Astrocyte (in vitro differentiated cells and primary cell): ENCODE measurements at regions not wholly inside any gene's neighbourhood (a gene's known extent, or its start where the extent isn't known, plus 50 kb on each side); places are given as distances from the start of the nearest gene placed in this dataset.
A peak's percentile ranks its signal among the peaks of the same experiment; 100 is the strongest.

ENCODE experiments used
- DNase-seq: peaks from one replicate; pipeline ENCODE4 v3.0.0-alpha.2; 2010; ENCODE audit warnings: low read depth
- FAIRE-seq: peaks from 2 replicates; lab custom pipeline; 2011; peaks lifted over from hg19 to GRCh38; lab: Jason Lieb, UNC
- H2AFZ ChIP-seq: 2 replicates; pipeline ENCODE4 v1.6.0; 2012; ENCODE audit warnings: low read depth, low read length, inconsistent platforms
- H3K27ac ChIP-seq: 2 replicates; pipeline ENCODE4 v1.5.1; 2011; ENCODE audit warnings: low read depth, low read length, inconsistent platforms
- H3K27me3 ChIP-seq: 2 replicates; pipeline ENCODE4 v1.6.0; 2011; ENCODE audit warnings: low read length, inconsistent platforms; ENCODE audit not compliant: insufficient read depth
- H3K36me3 ChIP-seq: 2 replicates; pipeline ENCODE4 v1.5.1; 2011; ENCODE audit warnings: low read length, inconsistent platforms; ENCODE audit not compliant: insufficient read depth
- H3K4me1 ChIP-seq: 2 replicates; pipeline ENCODE4 v1.5.1; 2011; ENCODE audit warnings: low read length, inconsistent platforms; ENCODE audit not compliant: insufficient read depth
- H3K4me2 ChIP-seq: 2 replicates; pipeline ENCODE4 v1.6.0; 2012; ENCODE audit warnings: low read length, inconsistent platforms
- H3K4me3 ChIP-seq: 2 replicates; pipeline ENCODE4 v1.5.1; 2011; ENCODE audit warnings: low read depth, mild to moderate bottlenecking, low read length, inconsistent platforms; ENCODE audit not compliant: insufficient read depth
- H3K79me2 ChIP-seq: 2 replicates; pipeline ENCODE4 v1.6.0; 2012; ENCODE audit warnings: mild to moderate bottlenecking, low read length, inconsistent platforms; ENCODE audit not compliant: insufficient read depth
- H3K9ac ChIP-seq: 2 replicates; pipeline ENCODE4 v1.6.0; 2012; ENCODE audit warnings: mild to moderate bottlenecking, low read length, inconsistent platforms
- H3K9me3 ChIP-seq: 2 replicates; pipeline ENCODE4 v1.5.1; 2012; ENCODE audit warnings: low read depth, mild to moderate bottlenecking, low read length, inconsistent platforms; ENCODE audit not compliant: insufficient read depth
- H4K20me1 ChIP-seq: 2 replicates; pipeline ENCODE4 v1.6.0; 2012; ENCODE audit warnings: low read length, inconsistent platforms; ENCODE audit not compliant: insufficient read depth
- H3K27ac Mint-ChIP-seq: one replicate; pipeline ENCODE4 v1.8.0; 2021; ENCODE audit warnings: mild to moderate bottlenecking, mixed read lengths; ENCODE audit not compliant: unreplicated experiment
- H3K27me3 Mint-ChIP-seq: one replicate; pipeline ENCODE4 v1.8.0; 2021; ENCODE audit warnings: low read depth, mixed read lengths; ENCODE audit not compliant: unreplicated experiment
- H3K36me3 Mint-ChIP-seq: one replicate; pipeline ENCODE4 v1.8.0; 2021; ENCODE audit warnings: low read depth, mixed read lengths; ENCODE audit not compliant: unreplicated experiment
- H3K4me1 Mint-ChIP-seq: one replicate; pipeline ENCODE4 v1.8.0; 2021; ENCODE audit warnings: low read depth, mixed read lengths; ENCODE audit not compliant: unreplicated experiment
- H3K4me3 Mint-ChIP-seq: one replicate; pipeline ENCODE4 v1.8.0; 2021; ENCODE audit warnings: mild to moderate bottlenecking, moderate library complexity, mixed read lengths; ENCODE audit not compliant: unreplicated experiment
- H3K9me3 Mint-ChIP-seq: one replicate; pipeline ENCODE4 v1.8.0; 2021; ENCODE audit warnings: mild to moderate bottlenecking, mixed read lengths; ENCODE audit not compliant: unreplicated experiment
- CTCF ChIP-seq: IDR thresholded peaks from 2 replicates; pipeline ENCODE4 v1.5.1; 2011; ENCODE audit warnings: low read depth, mild to moderate bottlenecking, inconsistent platforms, low read length, moderate library complexity; ENCODE audit not compliant: insufficient read depth
- EZH2 ChIP-seq: IDR thresholded peaks from 2 replicates; pipeline ENCODE4 v1.6.1; 2012; ENCODE audit warnings: mild to moderate bottlenecking, low read length, inconsistent platforms; ENCODE audit not compliant: insufficient read depth

GRCh38 chr18:68548904-68549870, 165.7 kb downstream of the TMX3 start:
- Mint-ChIP-seq H3K9me3 (peaks cover 2% of the 10 kb centered on the region), H3K36me3 (no peaks in the 10 kb centered on the region), H3K27me3 (no peaks in the 10 kb centered on the region), H3K4me1 (peaks cover 1% of the 10 kb centered on the region), H3K27ac (no peak overlapping the region), H3K4me3 (no peak overlapping the region)
- Histone ChIP-seq H3K27me3 (no peaks in the 10 kb centered on the region), H3K79me2 (no peaks in the 10 kb centered on the region), H3K27ac (no peak overlapping the region), H3K9me3 (no peaks in the 10 kb centered on the region), H3K36me3 (no peaks in the 10 kb centered on the region), H3K4me2 (no peak overlapping the region), H3K9ac (no peak overlapping the region), H4K20me1 (no peaks in the 10 kb centered on the region), H3K4me3 (no peak overlapping the region), H3K4me1 (no peaks in the 10 kb centered on the region), H2AFZ (no peak overlapping the region)
- FAIRE-seq (no peak), DNase-seq (peak; percentile 58)
- no peak for TF ChIP-seq CTCF
- no peak for TF ChIP-seq EZH2

- H4K20me1 ChIP-seq = no peaks in the 10 kb centered on the region
- no peak for TF ChIP-seq CTCF
- no peak for TF ChIP-seq EZH2
- Mint-ChIP-seq H3K4me3 (no peak overlapping the region), H3K36me3 (no peaks in the 10 kb centered on the region), H3K27me3 (no peaks in the 10 kb centered on the region), H3K27ac (no peak overlapping the region), H3K4me1 (no peaks in the 10 kb centered on the region), H3K9me3 (peaks cover 4% of the 10 kb centered on the region)
- no peaks in the 10 kb centered on the region for H3K36me3 ChIP-seq
- H3K4me2 ChIP-seq = no peak overlapping the region
- no peak overlapping the region for H3K4me3 ChIP-seq
- no peaks in the 10 kb centered on the region for H3K79me2 ChIP-seq
- FAIRE-seq (no peak), DNase-seq (no peak)
- no peak overlapping the region for H3K9ac ChIP-seq
- H3K27ac ChIP-seq = no peak overlapping the region
- H3K27me3 ChIP-seq = no peaks in the 10 kb centered on the region
- H3K4me1 ChIP-seq = no peaks in the 10 kb centered on the region
- H2AFZ ChIP-seq = no peak overlapping the region
- H3K9me3 ChIP-seq = no peaks in the 10 kb centered on the region
These were observed 171.6 kb downstream of the TMX3 start for GRCh38 chr18:68543344-68543743.

GRCh38 chr18:68542846-68543245, 172.1 kb downstream of the TMX3 start:
- H3K27me3 ChIP-seq = no peaks in the 10 kb centered on the region
- Mint-ChIP-seq H3K9me3 (peaks cover 4% of the 10 kb centered on the region), H3K36me3 (no peaks in the 10 kb centered on the region), H3K27ac (no peak overlapping the region), H3K4me1 (no peaks in the 10 kb centered on the region), H3K4me3 (no peak overlapping the region), H3K27me3 (no peaks in the 10 kb centered on the region)
- H3K79me2 ChIP-seq = no peaks in the 10 kb centered on the region
- H3K36me3 ChIP-seq = no peaks in the 10 kb centered on the region
- no peaks in the 10 kb centered on the region for H3K4me1 ChIP-seq
- FAIRE-seq (no peak), DNase-seq (no peak)
- H3K27ac ChIP-seq = no peak overlapping the region
- H3K9ac ChIP-seq = no peak overlapping the region
- no peak overlapping the region for H3K4me2 ChIP-seq
- H3K9me3 ChIP-seq = no peaks in the 10 kb centered on the region
- H4K20me1 ChIP-seq = no peaks in the 10 kb centered on the region
- H3K4me3 ChIP-seq = no peak overlapping the region
- no peak for TF ChIP-seq EZH2
- TF ChIP-seq CTCF = no peak
- H2AFZ ChIP-seq = no peak overlapping the region
